ENCODE measurements at regions not wholly inside any gene's neighbourhood (a gene's known extent, or its start where the extent isn't known, plus 50 kb on each side); places are given as distances from the start of the nearest gene placed in this dataset.

DNA sequence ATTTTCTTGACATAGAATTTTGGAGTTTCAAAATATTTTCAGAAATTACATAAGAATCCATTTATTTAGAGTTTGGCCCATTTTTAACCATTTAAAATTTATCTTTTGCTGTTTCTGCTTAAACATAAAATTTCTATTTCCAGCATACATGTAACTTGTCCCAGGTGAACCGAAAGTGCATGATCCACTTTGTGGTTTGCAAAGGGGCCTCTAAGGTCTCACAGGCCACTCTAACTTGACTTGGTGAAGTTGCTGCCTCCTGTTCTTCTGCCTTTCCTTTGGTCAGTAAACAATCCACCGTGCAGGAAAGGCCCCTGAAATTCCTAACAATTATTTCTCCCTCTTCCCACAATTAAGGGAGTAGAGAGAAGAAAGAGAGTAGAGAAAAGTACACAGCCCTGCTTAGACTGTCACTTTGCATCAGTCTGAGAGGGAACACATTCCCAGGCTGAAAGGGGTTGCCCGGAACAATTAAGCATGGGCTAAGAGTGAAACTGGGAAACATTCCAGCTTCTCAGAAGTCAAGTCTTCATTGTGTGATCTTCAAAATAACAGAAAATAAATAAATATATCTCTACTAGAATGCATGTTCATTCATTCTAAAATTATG, 79.5 kb upstream of the SEMA3A start (continued):
- TF ChIP-seq TCF12 (IDR thresholded peaks at IDR 0.05) (peak; percentile 99), RFX5 (IDR thresholded peaks at IDR 0.05; ENCODE audit: low read length) (no peak), POLR2AphosphoS5 (IDR thresholded peaks at IDR 0.05; ENCODE audit: low read depth, low read length) (peak; percentile 90), CHD2 (IDR thresholded peaks at IDR 0.05; ENCODE audit: low read length, partially characterized antibody) (peak; percentile 20), JUND (IDR thresholded peaks at IDR 0.05) (peak; percentile 49; the same call in 1 of the 2 replicates), EP300 (IDR thresholded peaks at IDR 0.05; ENCODE audit: borderline replicate concordance in 1 of 2, low read depth in 1 of 2, low read length in 1 of 2) (peak; percentile 81 to 84; a peak in 3 of 4 replicates), FOXJ3 (CRISPR knock-in tag; IDR thresholded peaks at IDR 0.05) (no peak)
- TF ChIP-seq, protein P1, sequence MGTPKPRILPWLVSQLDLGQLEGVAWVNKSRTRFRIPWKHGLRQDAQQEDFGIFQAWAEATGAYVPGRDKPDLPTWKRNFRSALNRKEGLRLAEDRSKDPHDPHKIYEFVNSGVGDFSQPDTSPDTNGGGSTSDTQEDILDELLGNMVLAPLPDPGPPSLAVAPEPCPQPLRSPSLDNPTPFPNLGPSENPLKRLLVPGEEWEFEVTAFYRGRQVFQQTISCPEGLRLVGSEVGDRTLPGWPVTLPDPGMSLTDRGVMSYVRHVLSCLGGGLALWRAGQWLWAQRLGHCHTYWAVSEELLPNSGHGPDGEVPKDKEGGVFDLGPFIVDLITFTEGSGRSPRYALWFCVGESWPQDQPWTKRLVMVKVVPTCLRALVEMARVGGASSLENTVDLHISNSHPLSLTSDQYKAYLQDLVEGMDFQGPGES (IDR thresholded peaks at IDR 0.05; ENCODE audit: low read depth, low read length), result no peak
- TF ChIP-seq, protein P2, sequence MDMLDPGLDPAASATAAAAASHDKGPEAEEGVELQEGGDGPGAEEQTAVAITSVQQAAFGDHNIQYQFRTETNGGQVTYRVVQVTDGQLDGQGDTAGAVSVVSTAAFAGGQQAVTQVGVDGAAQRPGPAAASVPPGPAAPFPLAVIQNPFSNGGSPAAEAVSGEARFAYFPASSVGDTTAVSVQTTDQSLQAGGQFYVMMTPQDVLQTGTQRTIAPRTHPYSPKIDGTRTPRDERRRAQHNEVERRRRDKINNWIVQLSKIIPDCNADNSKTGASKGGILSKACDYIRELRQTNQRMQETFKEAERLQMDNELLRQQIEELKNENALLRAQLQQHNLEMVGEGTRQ (IDR thresholded peaks at IDR 0.05; ENCODE audit: borderline replicate concordance, low read depth, low read length), result no peak

DNA sequence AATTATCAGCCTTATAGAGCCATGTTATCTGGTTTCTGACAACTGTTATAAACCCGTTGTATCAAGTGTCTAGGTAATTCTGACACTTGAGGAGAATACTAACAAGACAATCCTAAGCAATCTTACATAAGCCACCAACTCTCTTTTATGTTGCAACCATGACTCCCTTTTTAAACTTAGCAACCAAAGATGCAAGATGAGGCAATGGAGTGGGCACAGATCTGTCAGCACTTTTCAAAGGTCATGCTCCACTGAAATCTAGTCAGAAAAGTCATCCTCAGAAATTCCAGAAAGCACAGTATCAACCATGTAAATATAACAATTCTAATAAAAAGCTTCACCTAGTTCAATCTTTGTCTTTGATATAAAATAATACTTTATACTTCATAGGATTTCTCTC, 77.0 kb upstream of the SEMA3A start:
- H3K9me3 ChIP-seq, result no peaks in the 10 kb centered on the region
- H3F3A ChIP-seq (replicated peaks; ENCODE audit: insufficient read depth), result peaks cover 4% of the 10 kb centered on the region
- H3K9ac ChIP-seq, result no peak overlapping the region
- peaks cover 0 to 13% of the 10 kb centered on the region in 2 experiments; a peak in 2 of 4 replicates for H3K4me1 ChIP-seq (ENCODE audit: control insufficient read depth in 1 of 2, insufficient read depth in 2 of 2, low read depth in 1 of 2, low read length in 1 of 2)
- ChIA-PET CTCF (interaction anchor here (0.7 kb wide), 2 partner anchors 10 to 742 kb away, joined by 3 read pairs; no protein-coding TSS in a partner anchor), POLR2A (no interaction called here)
- no peaks in the 10 kb centered on the region for H3K9me2 ChIP-seq
- TF ChIP-seq YY1 (IDR thresholded peaks at IDR 0.05; ENCODE audit: low read depth) (no peak), MEF2A (IDR thresholded peaks at IDR 0.05; ENCODE audit: borderline replicate concordance, low read depth) (no peak), SIN3A (IDR thresholded peaks at IDR 0.05; ENCODE audit: borderline replicate concordance, low read depth, low read length) (no peak), TCF12 (IDR thresholded peaks at IDR 0.05) (no peak), POLR2AphosphoS5 (IDR thresholded peaks at IDR 0.05; ENCODE audit: low read depth, low read length) (no peak), EP300 (IDR thresholded peaks at IDR 0.05; ENCODE audit: borderline replicate concordance in 1 of 2, low read depth in 1 of 2, low read length in 1 of 2) (no peak), JUND (IDR thresholded peaks at IDR 0.05) (no peak), FOXM1 (IDR thresholded peaks at IDR 0.05; ENCODE audit: low read depth) (no peak), RCOR1 (IDR thresholded peaks at IDR 0.05; ENCODE audit: low read length) (no peak), TEAD4 (IDR thresholded peaks at IDR 0.05; ENCODE audit: borderline replicate concordance, insufficient read depth) (no peak), RAD21 (IDR thresholded peaks at IDR 0.05; ENCODE audit: low read length) (no peak), RXRA (IDR thresholded peaks at IDR 0.05; ENCODE audit: borderline replicate concordance, low read depth) (no peak), TAF1 (IDR thresholded peaks at IDR 0.05; ENCODE audit: borderline replicate concordance, low read depth, low read length) (no peak), CHD2 (IDR thresholded peaks at IDR 0.05; ENCODE audit: low read length, partially characterized antibody) (no peak), ELF1 (IDR thresholded peaks at IDR 0.05) (no peak)
- TF ChIP-seq, protein P3, sequence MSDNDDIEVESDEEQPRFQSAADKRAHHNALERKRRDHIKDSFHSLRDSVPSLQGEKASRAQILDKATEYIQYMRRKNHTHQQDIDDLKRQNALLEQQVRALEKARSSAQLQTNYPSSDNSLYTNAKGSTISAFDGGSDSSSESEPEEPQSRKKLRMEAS (IDR thresholded peaks at IDR 0.05; ENCODE audit: low read depth), result no peak
- TF ChIP-seq, protein P4, sequence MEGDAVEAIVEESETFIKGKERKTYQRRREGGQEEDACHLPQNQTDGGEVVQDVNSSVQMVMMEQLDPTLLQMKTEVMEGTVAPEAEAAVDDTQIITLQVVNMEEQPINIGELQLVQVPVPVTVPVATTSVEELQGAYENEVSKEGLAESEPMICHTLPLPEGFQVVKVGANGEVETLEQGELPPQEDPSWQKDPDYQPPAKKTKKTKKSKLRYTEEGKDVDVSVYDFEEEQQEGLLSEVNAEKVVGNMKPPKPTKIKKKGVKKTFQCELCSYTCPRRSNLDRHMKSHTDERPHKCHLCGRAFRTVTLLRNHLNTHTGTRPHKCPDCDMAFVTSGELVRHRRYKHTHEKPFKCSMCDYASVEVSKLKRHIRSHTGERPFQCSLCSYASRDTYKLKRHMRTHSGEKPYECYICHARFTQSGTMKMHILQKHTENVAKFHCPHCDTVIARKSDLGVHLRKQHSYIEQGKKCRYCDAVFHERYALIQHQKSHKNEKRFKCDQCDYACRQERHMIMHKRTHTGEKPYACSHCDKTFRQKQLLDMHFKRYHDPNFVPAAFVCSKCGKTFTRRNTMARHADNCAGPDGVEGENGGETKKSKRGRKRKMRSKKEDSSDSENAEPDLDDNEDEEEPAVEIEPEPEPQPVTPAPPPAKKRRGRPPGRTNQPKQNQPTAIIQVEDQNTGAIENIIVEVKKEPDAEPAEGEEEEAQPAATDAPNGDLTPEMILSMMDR (IDR thresholded peaks at IDR 0.05), result no peak
- TF ChIP-seq, protein P5, sequence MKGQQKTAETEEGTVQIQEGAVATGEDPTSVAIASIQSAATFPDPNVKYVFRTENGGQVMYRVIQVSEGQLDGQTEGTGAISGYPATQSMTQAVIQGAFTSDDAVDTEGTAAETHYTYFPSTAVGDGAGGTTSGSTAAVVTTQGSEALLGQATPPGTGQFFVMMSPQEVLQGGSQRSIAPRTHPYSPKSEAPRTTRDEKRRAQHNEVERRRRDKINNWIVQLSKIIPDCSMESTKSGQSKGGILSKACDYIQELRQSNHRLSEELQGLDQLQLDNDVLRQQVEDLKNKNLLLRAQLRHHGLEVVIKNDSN (IDR thresholded peaks at IDR 0.05; ENCODE audit: borderline replicate concordance, low read depth), result no peak
- TF ChIP-seq, protein P2 (IDR thresholded peaks at IDR 0.05; ENCODE audit: borderline replicate concordance, low read depth, low read length), result no peak
- H4K20me1 ChIP-seq (ENCODE audit: insufficient read depth), result no peaks in the 10 kb centered on the region
- 74% methylated on average over 1 of the region's 1 CpG for WGBS (ENCODE audit: low lambda C conversion rate)
- no peak overlapping the region for H3K27ac ChIP-seq (ENCODE audit: low read depth in 2 of 2, low read length in 1 of 2)
- H3K79me2 ChIP-seq (ENCODE audit: insufficient read depth), result no peaks in the 10 kb centered on the region
- H3K27me3 ChIP-seq (ENCODE audit: insufficient read depth), result no peaks in the 10 kb centered on the region
- H2AFZ ChIP-seq (ENCODE audit: low read depth), result 0 out of 2 replicates have a peak overlapping the region, but pooled peaks have one; percentile 1
- no peak for DNase-seq
- H3K4me3 ChIP-seq (ENCODE audit: low read depth in 2 of 2, low read length in 1 of 2), result no peak overlapping the region
- no peak overlapping the region for H3K4me2 ChIP-seq
- H3K36me3 ChIP-seq (replicated peaks in 1 of 2; ENCODE audit: control insufficient read depth in 1 of 2, insufficient read depth in 2 of 2, low read length in 1 of 2), result peaks cover 0 to 3% of the 10 kb centered on the region in 2 experiments
